Lower lobe of right lung (tissue), 2 donors: ENCODE measurements at regions not wholly inside any gene's neighbourhood (a gene's known extent, or its start where the extent isn't known, plus 50 kb on each side); places are given as distances from the start of the nearest gene placed in this dataset.

Experiments used
- ATAC-seq, 2 donors: fragments of 200-7000 bp; cut with Tn5 transposase; one replicate each; pipeline ENCODE4 v1.9.1; 2020 to 2022; ENCODE audit warnings: mild to moderate bottlenecking in 2 of 2, moderate library complexity in 2 of 2
- DNase-seq: peaks from one replicate; pipeline ENCODE4 v3.0.0-alpha.2; 2020
- H3K27ac ChIP-seq: fragments of 200-600 bp; one replicate; pipeline ENCODE4 v1.8.0; 2022
- H3K27me3 ChIP-seq: fragments of 200-600 bp; one replicate; pipeline ENCODE4 v1.8.0; 2022; ENCODE audit warnings: low read depth
- H3K36me3 ChIP-seq: fragments of 200-600 bp; one replicate; pipeline ENCODE4 v1.8.0; 2022; ENCODE audit warnings: mild to moderate bottlenecking
- H3K4me1 ChIP-seq: fragments of 200-600 bp; one replicate; pipeline ENCODE4 v1.8.0; 2022
- H3K4me3 ChIP-seq: fragments of 200-600 bp; one replicate; pipeline ENCODE4 v1.8.0; 2022; ENCODE audit warnings: mild to moderate bottlenecking
- H3K9me3 ChIP-seq: fragments of 200-600 bp; one replicate; pipeline ENCODE4 v1.8.0; 2022
- CTCF ChIP-seq: fragments of 200-600 bp; IDR thresholded peaks from one replicate; pipeline ENCODE4 v1.8.0; 2022; ENCODE audit warnings: antibody characterized with exemption, mild to moderate bottlenecking
- intact Hi-C: fragments of 100-400 bp; cut with DNase I; formaldehyde crosslinking; loops from one replicate; pipeline ENCODE4 v1.11.0; 2022
- donor health status: DM: no; HTN: yes; CAD: no; lungs with severe emphysema.

- ATAC-seq (no peak), DNase-seq (no peak)
- TF ChIP-seq CTCF = no peak
- Histone ChIP-seq H3K4me1 (no peaks in the 10 kb centered on the region), H3K36me3 (no peaks in the 10 kb centered on the region), H3K27ac (no peak overlapping the region), H3K9me3 (no peaks in the 10 kb centered on the region), H3K4me3 (no peak overlapping the region), H3K27me3 (no peaks in the 10 kb centered on the region)
- intact Hi-C loops = no loop called here
These were observed 93.6 kb downstream of the HSPH1 start for GRCh38 chr13:31068119-31068423.

GRCh38 chr13:31067416-31068118 lies 94.1 kb downstream of the HSPH1 start:
- TF ChIP-seq CTCF = no peak
- DNase-seq (no peak), ATAC-seq (peak in 1 of 2 donors; percentile 29)
- intact Hi-C loops = no loop called here
- Histone ChIP-seq H3K4me3 (no peak overlapping the region), H3K36me3 (no peaks in the 10 kb centered on the region), H3K9me3 (no peaks in the 10 kb centered on the region), H3K4me1 (no peaks in the 10 kb centered on the region), H3K27me3 (no peaks in the 10 kb centered on the region), H3K27ac (no peak overlapping the region)

GRCh38 chr13:31064636-31065035 lies 97.1 kb downstream of the HSPH1 start:
- ATAC-seq = no peak
- Histone ChIP-seq H3K9me3 (no peaks in the 10 kb centered on the region), H3K4me1 (no peaks in the 10 kb centered on the region), H3K36me3 (no peaks in the 10 kb centered on the region), H3K4me3 (no peak overlapping the region), H3K27me3 (no peaks in the 10 kb centered on the region), H3K27ac (no peak overlapping the region)
- TF ChIP-seq CTCF = no peak
- no peak for DNase-seq
- intact Hi-C loops = no loop called here

GRCh38 chr13:31063772-31064171 lies 97.9 kb downstream of the HSPH1 start:
- H3K4me1 ChIP-seq = no peaks in the 10 kb centered on the region
- no peaks in the 10 kb centered on the region for H3K36me3 ChIP-seq
- intact Hi-C loops = no loop called here
- no peak overlapping the region for H3K27ac ChIP-seq
- no peaks in the 10 kb centered on the region for H3K9me3 ChIP-seq
- H3K27me3 ChIP-seq = no peaks in the 10 kb centered on the region
- no peak for TF ChIP-seq CTCF
- H3K4me3 ChIP-seq = no peak overlapping the region
- no peak for DNase-seq
- no peak for ATAC-seq

GRCh38 chr13:31060655-31061054 lies 101.0 kb downstream of the HSPH1 start:
- no peaks in the 10 kb centered on the region for H3K36me3 ChIP-seq
- intact Hi-C loops = no loop called here
- no peak for DNase-seq
- H3K4me3 ChIP-seq = no peak overlapping the region
- no peaks in the 10 kb centered on the region for H3K9me3 ChIP-seq
- no peak for TF ChIP-seq CTCF
- H3K4me1 ChIP-seq = no peaks in the 10 kb centered on the region
- H3K27me3 ChIP-seq = no peaks in the 10 kb centered on the region
- ATAC-seq = no peak
- H3K27ac ChIP-seq = no peak overlapping the region

- Histone ChIP-seq H3K4me3 (no peak overlapping the region), H3K9me3 (no peaks in the 10 kb centered on the region), H3K27ac (no peak overlapping the region), H3K36me3 (no peaks in the 10 kb centered on the region), H3K4me1 (no peaks in the 10 kb centered on the region), H3K27me3 (no peaks in the 10 kb centered on the region)
- intact Hi-C loops = no loop called here
- DNase-seq (no peak), ATAC-seq (no peak)
- no peak for TF ChIP-seq CTCF
These were observed 101.5 kb downstream of the HSPH1 start for GRCh38 chr13:31060220-31060619.
